K562 (cell line): ENCODE measurements at regions not wholly inside any gene's neighbourhood (a gene's known extent, or its start where the extent isn't known, plus 50 kb on each side); places are given as distances from the start of the nearest gene placed in this dataset.

Experiments used
- ATAC-seq: fragments of 200-7000 bp; cut with Tn5 transposase; 3 replicates; pipeline ENCODE4 v1.9.1; 2020; ENCODE audit warnings: moderate library complexity
- BruUV-seq: library from RNA; stranded (reverse); fragments of 400-500 nt; replicated peaks from 2 replicates; lab custom pipeline; 2021; lab: Mats Ljungman, UMichigan
- CTCF ChIA-PET: fragments of 300-600 bp; formaldehyde crosslinking; extraction: SDS; loops from one replicate; lab custom pipeline; 2021; ENCODE audit warnings: low intra/inter-chr PET ratio; lab: Yijun Ruan, JAX
- POLR2A ChIA-PET: fragments of 300-600, 350-650 bp; sonication (Branson Sonifier 250); formaldehyde crosslinking; extraction: SDS; loops from one replicate; lab custom pipeline; 2021; ENCODE audit warnings: antibody characterized with exemption, inconsistent platforms; lab: Yijun Ruan, JAX
- DNase-seq, 4 experiments: peaks; one replicate each; pipeline versions ENCODE4 v3.0.0 to v3.0.0-alpha.2; 2011 to 2018; ENCODE audit warnings: low spot score in 3 of 4, mixed read lengths in 3 of 4; ENCODE audit errors: extremely low read depth in 1 of 4
- FAIRE-seq: peaks from 2 replicates; lab custom pipeline; 2011; peaks lifted over from hg19 to GRCh38; lab: Jason Lieb, UNC
- H2AFZ ChIP-seq: 2 replicates; pipeline ENCODE4 v1.6.0; 2011; ENCODE audit warnings: low read depth, low read length, control low read depth, inconsistent platforms
- H3K27ac ChIP-seq: fragments of 200-600 bp; 3 replicates; pipeline ENCODE4 v1.8.0; 2011; ENCODE audit warnings: low read depth, mild to moderate bottlenecking, control low read depth, inconsistent platforms, low read length, moderate library complexity, mixed read lengths; ENCODE audit errors: extremely low read depth
- H3K27me3 ChIP-seq, 2 experiments: fragments of 300-600 bp in 1 of 2; 2 replicates in 1 of 2; 3 replicates in 1 of 2; pipeline versions ENCODE4 v1.6.0 to v1.8.0; 2011; ENCODE audit warnings: inconsistent platforms in 2 of 2, low read length in 2 of 2, mild to moderate bottlenecking in 1 of 2, mixed read lengths in 1 of 2, moderate library complexity in 1 of 2; ENCODE audit not compliant: control insufficient read depth in 2 of 2, insufficient read depth in 2 of 2
- H3K36me3 ChIP-seq: fragments of 300-600 bp; 3 replicates; pipeline ENCODE4 v1.8.0; 2011; ENCODE audit warnings: mild to moderate bottlenecking, low read length, inconsistent platforms; ENCODE audit not compliant: control insufficient read depth, insufficient read depth
- H3K4me1 ChIP-seq, 2 experiments: fragments of 200-600 bp in 1 of 2; replicated peaks in 1 of 2; 2 replicates in 1 of 2; 3 replicates in 1 of 2; pipeline versions ENCODE4 v1.5.1 to v1.8.0; 2011; ENCODE audit warnings: inconsistent platforms in 2 of 2, low read length in 2 of 2, mild to moderate bottlenecking in 1 of 2, mixed read lengths in 1 of 2, moderate library complexity in 1 of 2; ENCODE audit not compliant: control insufficient read depth in 2 of 2, insufficient read depth in 2 of 2
- H3K4me2 ChIP-seq: 2 replicates; pipeline ENCODE4 v1.6.1; 2011; ENCODE audit warnings: low read length, control low read depth, inconsistent platforms, mixed read lengths; ENCODE audit not compliant: insufficient read depth
- H3K4me3 ChIP-seq: fragments of 200-600 bp; sonication (generic), shearing (Covaris generic); 2 replicates; pipeline ENCODE4 v1.5.1; 2016; ENCODE audit warnings: control low read depth, inconsistent platforms
- H3K79me2 ChIP-seq: fragments of 200-600 bp; 3 replicates; pipeline ENCODE4 v1.8.0; 2011; ENCODE audit warnings: low read length, inconsistent platforms; ENCODE audit not compliant: control insufficient read depth, insufficient read depth
- H3K9ac ChIP-seq, 2 experiments: 2 replicates each; pipeline versions ENCODE4 v1.6.0 to v1.6.1; 2011; ENCODE audit warnings: low read depth in 2 of 2, low read length in 2 of 2, control low read depth in 1 of 2, inconsistent platforms in 1 of 2, mild to moderate bottlenecking in 1 of 2, mixed read lengths in 1 of 2; ENCODE audit not compliant: insufficient read depth in 1 of 2
- H3K9me1 ChIP-seq: one replicate; pipeline ENCODE4 v1.6.0; 2011; ENCODE audit warnings: inconsistent platforms, mild to moderate bottlenecking, low read length, moderate library complexity; ENCODE audit not compliant: control insufficient read depth, insufficient read depth
- H3K9me3 ChIP-seq: replicated peaks from 2 replicates; pipeline ENCODE4 v1.5.1; 2011; ENCODE audit warnings: low read depth, low read length, inconsistent platforms; ENCODE audit not compliant: control insufficient read depth, insufficient read depth
- H4K20me1 ChIP-seq: replicated peaks from 2 replicates; pipeline ENCODE4 v1.6.1; 2011; ENCODE audit warnings: low read length, inconsistent platforms, mixed read lengths; ENCODE audit not compliant: control insufficient read depth, insufficient read depth
- E2F3 ChIP-seq: fragments of 250-450 bp; sonication (Bioruptor Pico); IDR thresholded peaks from 2 replicates; pipeline ENCODE4 v1.4.0; 2020; ENCODE audit warnings: mild to moderate bottlenecking
- KLF13 ChIP-seq: fragments of 450-650 bp; IDR thresholded peaks from 2 replicates; pipeline ENCODE4 v1.6.1; 2016; ENCODE audit warnings: missing genetic modification characterization, low read depth, mild to moderate bottlenecking, missing compliant biosample characterization, moderate library complexity, borderline replicate concordance
- MYNN ChIP-seq, 2 experiments: sonication (generic); formaldehyde crosslinking in 1 of 2; IDR thresholded peaks; 2 replicates each; pipeline versions ENCODE4 v1.5.0 to v1.6.1; 2016 to 2020; ENCODE audit warnings: antibody characterized with exemption in 1 of 2, missing genetic modification reagents in 1 of 2
- SREBF1 ChIP-seq: fragments of 150-350 bp; IDR thresholded peaks from 2 replicates; pipeline ENCODE4 v1.6.1; 2014; ENCODE audit warnings: antibody characterized with exemption, low read depth, low read length, borderline replicate concordance
- SRSF9 ChIP-seq: fragments of 200-400 bp; formaldehyde crosslinking; IDR thresholded peaks from 2 replicates; pipeline ENCODE4 v1.6.1; 2017; ENCODE audit warnings: low read depth, low read length, borderline replicate concordance
- TRIM24 ChIP-seq, 2 experiments: fragments of 450-650 bp; IDR thresholded peaks; 2 replicates each; pipeline ENCODE4 v1.6.1; 2016
- ZFPM2 ChIP-seq: fragments of 250-450 bp; sonication (Bioruptor Pico); IDR thresholded peaks from 2 replicates; pipeline ENCODE4 v1.5.1; 2022; ENCODE audit warnings: mild to moderate bottlenecking
- ZNF184 ChIP-seq: sonication (generic); formaldehyde crosslinking; IDR thresholded peaks from 2 replicates; pipeline ENCODE4 v1.5.0; 2020; ENCODE audit warnings: missing genetic modification reagents
- ZNF561 ChIP-seq: fragments of 450-650 bp; formaldehyde crosslinking; conservative IDR thresholded peaks from 2 replicates; pipeline ENCODE4 v1.4.0; 2020; ENCODE audit warnings: mild to moderate bottlenecking, moderate library complexity
- WGBS: fragments of 100-300 bp; shearing (Covaris generic); methylation state at CpG from one replicate; pipeline ENCODE4 v1.1.6; 2016; ENCODE audit warnings: low coverage, mixed read lengths; ENCODE audit not compliant: insufficient coverage; ENCODE audit errors: missing lambda C conversion rate; 5-methylcytosine and 5-hydroxymethylcytosine counted together
- in situ Hi-C: fragments of 300-500 bp; cut with MboI; formaldehyde crosslinking; loops from 4 replicates; pipeline ENCODE4 v1.15.0; 2018; ENCODE audit warnings: inconsistent platforms, mixed read lengths
- intact Hi-C: fragments of 100-400 bp; cut with micrococcal nuclease; formaldehyde crosslinking; loops from 2 replicates; pipeline ENCODE4 v1.14.2; 2022
- TF ChIP-seq, protein P1 (sequence below): fragments of 450-650 bp; formaldehyde crosslinking; conservative IDR thresholded peaks from 2 replicates; pipeline ENCODE4 v1.4.0; 2022; ENCODE audit warnings: mild to moderate bottlenecking, missing genetic modification characterization

DNA sequence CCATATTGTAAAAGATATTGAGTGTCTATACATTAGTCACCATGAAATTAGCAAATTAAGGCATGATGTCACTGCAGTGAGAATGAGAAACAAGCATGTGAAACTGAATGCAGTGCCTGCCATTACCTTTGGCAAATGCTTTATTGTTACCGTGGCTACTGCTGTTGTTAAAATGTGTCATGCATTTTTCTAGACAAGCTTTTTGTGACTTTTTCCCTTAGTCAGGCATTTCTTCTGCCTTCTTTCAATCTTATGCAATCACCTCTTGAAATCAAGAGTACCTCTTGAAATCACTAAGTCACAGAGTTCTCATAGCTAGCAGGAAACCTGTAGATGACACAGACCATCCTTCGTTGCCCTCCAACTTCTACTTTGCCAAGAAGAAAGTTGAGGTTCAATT lies 461.7 kb upstream of the TENM4 start:
- Histone ChIP-seq H3K4me2 (no peak overlapping the region), H2AFZ (no peak overlapping the region), H3K9me1 (no peaks in the 10 kb centered on the region), H3K9ac (no peak overlapping the region), H3K27ac (no peak overlapping the region), H3K9me3 (no peaks in the 10 kb centered on the region), H3K79me2 (no peaks in the 10 kb centered on the region), H3K4me3 (no peak overlapping the region), H4K20me1 (no peaks in the 10 kb centered on the region), H3K27me3 (no peaks in the 10 kb centered on the region), H3K4me1 (no peaks in the 10 kb centered on the region), H3K36me3 (no peaks in the 10 kb centered on the region)
- no peak for ATAC-seq
- POLR2A ChIA-PET: no interaction called here
- CTCF ChIA-PET: no interaction called here
- intact Hi-C loops (no loop called here), in situ Hi-C loops (no loop called here)
- no peak for TF ChIP-seq MYNN (IDR thresholded peaks at IDR 0.05)
- no peak for TF ChIP-seq MYNN (CRISPR knock-in tag; IDR thresholded peaks at IDR 0.05)
- TF ChIP-seq TRIM24 (IDR thresholded peaks at IDR 0.05): no peak
- no peak for TF ChIP-seq ZNF561 (CRISPR knock-in tag)
- no peak for TF ChIP-seq ZNF184 (CRISPR knock-in tag)
- no peak for TF ChIP-seq SREBF1
- TF ChIP-seq SRSF9: no peak
- TF ChIP-seq KLF13 (tag): no peak
- TF ChIP-seq, protein P1, sequence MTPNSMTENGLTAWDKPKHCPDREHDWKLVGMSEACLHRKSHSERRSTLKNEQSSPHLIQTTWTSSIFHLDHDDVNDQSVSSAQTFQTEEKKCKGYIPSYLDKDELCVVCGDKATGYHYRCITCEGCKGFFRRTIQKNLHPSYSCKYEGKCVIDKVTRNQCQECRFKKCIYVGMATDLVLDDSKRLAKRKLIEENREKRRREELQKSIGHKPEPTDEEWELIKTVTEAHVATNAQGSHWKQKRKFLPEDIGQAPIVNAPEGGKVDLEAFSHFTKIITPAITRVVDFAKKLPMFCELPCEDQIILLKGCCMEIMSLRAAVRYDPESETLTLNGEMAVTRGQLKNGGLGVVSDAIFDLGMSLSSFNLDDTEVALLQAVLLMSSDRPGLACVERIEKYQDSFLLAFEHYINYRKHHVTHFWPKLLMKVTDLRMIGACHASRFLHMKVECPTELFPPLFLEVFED (CRISPR knock-in tag): no peak
- no peak for TF ChIP-seq E2F3 (CRISPR knock-in tag)
- no peak for TF ChIP-seq ZFPM2 (CRISPR knock-in tag)
- no peak for FAIRE-seq
- no TSS peak for BruUV-seq
- DNase-seq: no peak
- WGBS: 0% methylated on average over 2 of the region's 2 CpGs
